T-helper 2 cell treated with Interferon-gamma antibody and Interleukin-4, amounts not matched to agents 5 μg/mL and 100 μg/mL, for 36 hours (primary cell): ENCODE measurements at regions not wholly inside any gene's neighbourhood (a gene's known extent, or its start where the extent isn't known, plus 50 kb on each side); places are given as distances from the start of the nearest gene placed in this dataset.
"Not testable (repeated sequence)": the region's sequence is repeated elsewhere in the genome, so short reads cannot be mapped to it uniquely, and the experiment has no call there.

Experiments
- DNase-seq: peaks from one replicate; pipeline ENCODE4 v3.0.0; 2021; ENCODE audit warnings: low spot score
- H3K27ac Mint-ChIP-seq: one replicate; pipeline ENCODE4 v1.8.0; 2021; ENCODE audit warnings: mild to moderate bottlenecking, mixed read lengths
- H3K27me3 Mint-ChIP-seq: one replicate; pipeline ENCODE4 v1.8.0; 2021; ENCODE audit warnings: low read depth, mixed read lengths
- H3K36me3 Mint-ChIP-seq: one replicate; pipeline ENCODE4 v1.8.0; 2021; ENCODE audit warnings: low read depth, mixed read lengths
- H3K4me1 Mint-ChIP-seq: one replicate; pipeline ENCODE4 v1.8.0; 2021; ENCODE audit warnings: low read depth, mixed read lengths
- H3K4me3 Mint-ChIP-seq: one replicate; pipeline ENCODE4 v1.8.0; 2022; ENCODE audit warnings: mild to moderate bottlenecking, moderate library complexity, mixed read lengths
- H3K9me3 Mint-ChIP-seq: one replicate; pipeline ENCODE4 v1.8.0; 2021; ENCODE audit warnings: mixed read lengths

DNA sequence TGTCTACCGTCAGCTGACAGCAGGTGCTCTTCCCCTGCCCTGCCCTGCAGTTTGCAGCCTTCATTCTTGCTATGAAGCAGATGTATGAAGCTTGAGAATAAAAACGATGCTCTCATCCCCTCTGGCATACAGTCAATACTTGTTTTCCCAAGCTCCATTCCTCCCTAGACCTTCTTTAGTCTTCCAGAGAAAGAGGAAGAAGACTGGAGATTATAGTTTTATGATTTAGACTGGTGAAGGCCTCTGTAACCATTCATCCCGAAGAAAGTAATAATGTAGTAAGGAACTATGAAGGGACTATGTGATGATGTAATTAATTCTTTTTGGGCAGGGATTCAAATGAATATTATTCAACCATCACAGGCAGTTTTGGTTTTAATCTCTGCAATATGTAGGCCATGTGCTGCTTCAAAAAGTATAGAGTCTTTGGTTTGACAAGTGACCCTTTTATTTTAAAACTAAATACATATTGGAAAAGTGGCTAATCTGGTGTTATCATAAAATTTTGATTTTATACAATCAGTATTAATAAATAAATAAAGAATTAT, 242.4 kb upstream of the KIAA1217 start:
- H3K4me3 Mint-ChIP-seq, result no peak overlapping the region
- H3K27ac Mint-ChIP-seq, result no peak overlapping the region
- no peaks in the 10 kb centered on the region for H3K36me3 Mint-ChIP-seq
- H3K4me1 Mint-ChIP-seq, result no peaks in the 10 kb centered on the region
- no peaks in the 10 kb centered on the region for H3K27me3 Mint-ChIP-seq
- no peak for DNase-seq
- H3K9me3 Mint-ChIP-seq, result peaks cover 5% of the 10 kb centered on the region

DNA sequence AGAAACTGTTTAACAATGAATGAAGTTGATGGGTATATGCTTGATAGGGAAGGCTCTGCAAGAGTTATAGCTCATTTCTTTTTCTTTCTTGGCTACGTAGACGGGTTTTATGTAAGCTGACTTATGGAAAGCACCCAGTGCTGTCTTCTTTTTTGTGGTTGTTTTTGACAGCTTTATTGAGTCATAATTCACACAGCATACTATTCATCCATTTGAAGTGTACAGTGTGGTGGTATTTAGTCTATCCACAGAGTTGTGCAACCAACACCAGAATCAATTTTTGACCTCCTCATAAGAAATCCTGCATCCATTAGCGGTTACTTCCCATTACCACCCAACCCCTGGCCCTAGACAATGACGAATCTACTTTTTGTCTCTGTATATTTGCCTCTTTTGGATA, 240.6 kb upstream of the KIAA1217 start:
- Mint-ChIP-seq H3K27me3 (no peaks in the 10 kb centered on the region), H3K4me3 (no peak overlapping the region), H3K4me1 (no peaks in the 10 kb centered on the region), H3K36me3 (no peaks in the 10 kb centered on the region), H3K9me3 (peaks cover 5% of the 10 kb centered on the region), H3K27ac (no peak overlapping the region)
- no peak for DNase-seq

DNA sequence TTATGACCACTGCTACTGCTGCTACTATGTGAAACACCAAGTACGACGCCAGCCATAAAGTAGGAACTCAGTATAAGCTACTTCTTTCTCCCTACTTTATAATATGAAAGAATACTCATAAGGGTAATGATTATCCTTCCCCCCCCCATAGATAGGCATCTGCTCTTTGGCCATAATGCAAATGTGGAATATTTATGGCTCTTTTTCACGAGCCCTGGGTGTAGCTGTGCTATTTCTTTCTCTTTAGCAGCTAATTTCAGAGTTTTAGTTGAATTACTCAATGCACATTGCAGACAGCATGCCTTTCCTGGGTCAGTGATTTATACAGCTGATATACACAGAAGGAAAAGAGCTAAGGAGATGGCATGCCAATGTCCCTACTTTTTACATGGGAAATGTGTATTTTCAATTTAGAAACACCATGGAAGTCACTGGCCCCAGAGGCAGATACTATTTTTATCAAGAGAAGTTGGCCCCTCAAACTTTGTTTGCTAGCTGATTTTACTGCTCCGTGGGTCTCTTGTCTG, 234.1 kb upstream of the KIAA1217 start:
- H3K27me3 Mint-ChIP-seq, result no peaks in the 10 kb centered on the region
- no peak overlapping the region for H3K27ac Mint-ChIP-seq
- DNase-seq, result no peak
- peaks cover 5% of the 10 kb centered on the region for H3K9me3 Mint-ChIP-seq
- H3K36me3 Mint-ChIP-seq, result no peaks in the 10 kb centered on the region
- no peaks in the 10 kb centered on the region for H3K4me1 Mint-ChIP-seq
- no peak overlapping the region for H3K4me3 Mint-ChIP-seq

GRCh38 chr10:23975431-23975830, 233.5 kb upstream of the KIAA1217 start:
- no peak for DNase-seq
- H3K9me3 Mint-ChIP-seq, result peaks cover 5% of the 10 kb centered on the region
- no peak overlapping the region for H3K27ac Mint-ChIP-seq
- no peaks in the 10 kb centered on the region for H3K4me1 Mint-ChIP-seq
- no peaks in the 10 kb centered on the region for H3K27me3 Mint-ChIP-seq
- no peaks in the 10 kb centered on the region for H3K36me3 Mint-ChIP-seq
- no peak overlapping the region for H3K4me3 Mint-ChIP-seq

DNA sequence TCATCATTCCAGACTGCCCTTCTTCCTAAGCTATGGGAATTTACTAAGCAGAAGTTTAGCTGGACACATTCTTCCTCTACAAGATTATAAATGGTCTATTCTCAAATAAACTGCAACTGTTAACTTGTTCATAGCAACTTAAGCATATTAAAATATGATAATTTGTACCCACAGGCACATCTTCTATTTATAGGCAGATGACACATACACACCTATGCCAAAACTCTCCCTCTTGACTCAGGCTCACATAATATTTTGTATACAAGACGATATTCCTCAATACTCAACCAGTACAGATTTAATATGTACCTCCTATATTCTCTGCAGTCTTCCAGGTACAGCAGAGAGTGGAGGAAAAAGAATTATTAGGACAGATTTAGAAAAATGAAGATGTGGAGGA, 232.7 kb upstream of the KIAA1217 start:
- no peak for DNase-seq
- H3K4me1 Mint-ChIP-seq, result no peaks in the 10 kb centered on the region
- no peaks in the 10 kb centered on the region for H3K27me3 Mint-ChIP-seq
- H3K36me3 Mint-ChIP-seq, result no peaks in the 10 kb centered on the region
- H3K4me3 Mint-ChIP-seq, result no peak overlapping the region
- H3K9me3 Mint-ChIP-seq, result peaks cover 1% of the 10 kb centered on the region
- no peak overlapping the region for H3K27ac Mint-ChIP-seq

DNA sequence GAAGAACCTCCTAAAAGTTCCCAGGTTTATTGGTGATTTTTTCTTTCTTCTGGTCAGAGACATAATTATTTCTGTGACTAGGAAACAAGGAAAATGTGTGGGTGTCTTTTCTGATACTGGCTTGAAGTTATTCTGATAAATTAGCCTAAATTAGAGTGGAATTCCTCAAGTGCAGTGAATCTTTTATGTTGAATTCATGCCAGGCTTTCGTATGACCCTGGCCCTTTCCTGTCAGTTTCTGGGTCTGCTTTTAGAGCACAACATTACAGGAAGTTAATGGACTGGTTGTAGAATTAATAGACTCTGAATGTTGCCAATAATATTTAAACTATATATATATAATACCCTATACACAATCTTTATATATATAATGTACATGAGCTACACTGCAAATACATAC, 230.6 kb upstream of the KIAA1217 start:
- H3K27me3 Mint-ChIP-seq, result no peaks in the 10 kb centered on the region
- H3K4me3 Mint-ChIP-seq, result no peak overlapping the region
- DNase-seq, result no peak
- no peak overlapping the region for H3K27ac Mint-ChIP-seq
- H3K4me1 Mint-ChIP-seq, result no peaks in the 10 kb centered on the region
- no peaks in the 10 kb centered on the region for H3K36me3 Mint-ChIP-seq
- peaks cover 3% of the 10 kb centered on the region for H3K9me3 Mint-ChIP-seq

DNA sequence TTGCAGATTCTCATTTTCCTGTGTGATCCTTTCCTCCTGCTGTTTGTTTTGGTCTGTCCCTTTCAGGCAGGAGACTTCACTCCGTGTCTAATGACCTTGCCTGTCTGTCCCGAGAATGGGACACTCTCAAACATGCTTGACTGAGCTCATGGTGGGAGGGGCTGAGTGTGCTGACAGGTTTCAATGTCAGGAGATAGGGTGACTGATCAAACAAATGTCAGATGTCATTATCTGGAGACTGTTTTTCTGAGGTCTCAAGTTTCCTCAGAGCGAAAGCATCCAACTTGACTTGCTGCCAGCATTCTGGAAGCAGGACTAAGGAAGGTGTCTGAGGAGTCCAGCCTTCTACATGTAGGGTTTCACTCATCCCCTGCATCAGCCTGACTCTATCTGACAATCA, 228.8 kb upstream of the KIAA1217 start:
- Mint-ChIP-seq H3K4me3 (no peak overlapping the region), H3K27me3 (no peaks in the 10 kb centered on the region), H3K27ac (no peak overlapping the region), H3K9me3 (peaks cover 4% of the 10 kb centered on the region), H3K4me1 (no peaks in the 10 kb centered on the region), H3K36me3 (no peaks in the 10 kb centered on the region)
- DNase-seq, result no peak

DNA sequence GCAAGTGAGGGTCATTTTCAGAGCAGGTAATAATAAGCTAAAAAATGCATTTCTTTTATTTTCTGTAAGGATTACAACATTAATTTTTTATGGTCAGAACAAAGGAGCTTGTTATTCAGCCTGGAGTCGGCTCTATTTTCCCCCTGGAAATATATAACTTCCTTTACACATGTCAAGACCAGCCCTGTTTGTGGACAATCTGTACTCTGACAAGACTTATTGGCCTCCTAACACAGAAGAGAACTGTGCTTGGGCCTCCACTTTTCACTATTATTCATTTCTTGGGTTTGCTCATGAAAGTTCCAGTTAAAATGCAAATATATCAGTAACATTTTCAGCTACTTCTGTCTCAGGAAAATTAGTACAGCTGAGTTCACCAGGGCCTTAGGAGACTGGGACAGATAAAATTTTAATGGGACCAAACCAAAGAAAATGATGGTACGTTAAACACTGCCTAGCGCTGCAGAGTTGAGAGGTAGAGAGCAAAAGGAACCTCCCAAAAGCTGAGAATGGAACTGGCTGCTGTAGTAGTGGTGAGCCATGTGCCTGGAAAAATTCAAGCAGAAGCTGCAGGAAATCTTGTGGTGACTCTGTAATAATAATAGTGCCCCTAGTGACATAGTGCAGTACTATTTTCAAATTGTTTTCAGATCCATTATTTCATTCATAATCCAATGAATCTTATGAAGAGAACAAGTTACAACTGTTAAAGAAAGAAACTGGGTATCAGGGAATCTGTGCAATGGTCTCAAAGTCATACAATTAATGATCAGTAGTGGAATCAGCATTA, 227.2 kb upstream of the KIAA1217 start:
- H3K9me3 Mint-ChIP-seq, result peaks cover 7% of the 10 kb centered on the region
- no peak overlapping the region for H3K27ac Mint-ChIP-seq
- DNase-seq, result no peak

GRCh38 chr10:23984405-23984804, 224.5 kb upstream of the KIAA1217 start:
- H3K27ac Mint-ChIP-seq, H3K4me1 Mint-ChIP-seq, DNase-seq, H3K27me3 Mint-ChIP-seq, H3K4me3 Mint-ChIP-seq, H3K36me3 Mint-ChIP-seq, H3K9me3 Mint-ChIP-seq: not testable (repeated sequence)

More for the DNA sequence above, 227.2 kb upstream of the KIAA1217 start:
- no peak overlapping the region for H3K4me3 Mint-ChIP-seq
- no peaks in the 10 kb centered on the region for H3K4me1 Mint-ChIP-seq
- no peaks in the 10 kb centered on the region for H3K27me3 Mint-ChIP-seq
- H3K36me3 Mint-ChIP-seq, result no peaks in the 10 kb centered on the region

GRCh38 chr10:23988006-23988405, 220.9 kb upstream of the KIAA1217 start:
- H3K27me3 Mint-ChIP-seq, result no peaks in the 10 kb centered on the region
- DNase-seq, result no peak

DNA sequence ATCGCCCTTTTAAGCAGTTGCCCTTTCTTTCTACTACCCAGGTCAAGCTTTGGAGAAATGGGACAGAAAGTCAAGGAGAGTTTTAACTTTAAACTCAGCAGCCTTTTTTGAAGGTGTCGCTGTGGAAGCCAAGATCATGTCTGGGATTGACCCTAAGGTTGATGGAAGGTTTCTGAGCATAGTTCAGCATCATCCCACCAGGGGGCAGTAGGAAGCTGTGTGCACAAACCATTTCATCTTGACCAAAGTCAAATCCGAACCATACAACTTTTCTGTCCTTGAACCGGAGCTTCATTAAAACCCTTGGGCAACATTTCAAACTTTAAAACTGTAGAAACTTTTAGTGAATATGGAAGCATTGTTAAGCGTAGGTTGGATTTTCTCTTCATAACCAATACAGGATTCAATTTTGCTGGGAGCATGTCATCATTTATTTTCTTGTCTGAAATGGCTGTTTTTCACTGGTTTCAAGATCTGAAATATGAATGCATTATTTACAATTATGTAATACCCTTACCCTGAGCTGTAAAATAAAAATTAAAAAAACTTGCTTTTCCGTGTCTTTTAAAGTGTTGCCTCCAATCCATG, 214.4 kb upstream of the KIAA1217 start:
- Mint-ChIP-seq H3K4me3 (no peak overlapping the region), H3K27ac (no peak overlapping the region), H3K9me3 (no peaks in the 10 kb centered on the region), H3K27me3 (no peaks in the 10 kb centered on the region), H3K4me1 (no peaks in the 10 kb centered on the region), H3K36me3 (no peaks in the 10 kb centered on the region)
- DNase-seq, result no peak

More at GRCh38 chr10:23988006-23988405, 220.9 kb upstream of the KIAA1217 start:
- peaks cover 4% of the 10 kb centered on the region for H3K9me3 Mint-ChIP-seq
- H3K4me1 Mint-ChIP-seq, result no peaks in the 10 kb centered on the region
- no peak overlapping the region for H3K4me3 Mint-ChIP-seq
- no peaks in the 10 kb centered on the region for H3K36me3 Mint-ChIP-seq
- no peak overlapping the region for H3K27ac Mint-ChIP-seq

DNA sequence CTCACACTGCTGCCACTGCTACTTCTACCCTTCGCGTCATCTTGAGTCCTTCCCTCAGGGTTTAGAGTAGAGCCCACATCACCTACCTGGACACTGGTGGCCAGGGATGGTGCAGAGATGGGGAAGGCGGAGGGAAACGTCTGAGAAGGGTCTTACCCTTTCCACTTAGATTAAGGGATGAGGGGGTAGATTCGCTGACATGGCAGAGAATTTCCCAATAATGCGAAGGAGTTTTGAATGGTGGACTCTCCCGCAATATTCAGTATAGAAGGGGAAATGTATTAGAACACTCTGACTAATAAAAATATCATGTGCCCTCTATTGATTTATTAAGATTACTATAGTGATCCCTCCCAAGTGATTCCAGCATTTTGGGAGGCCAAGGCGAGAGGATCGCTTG, 209.5 kb upstream of the KIAA1217 start:
- H3K27me3 Mint-ChIP-seq, result no peaks in the 10 kb centered on the region
- no peaks in the 10 kb centered on the region for H3K4me1 Mint-ChIP-seq
- H3K9me3 Mint-ChIP-seq, result no peaks in the 10 kb centered on the region
- DNase-seq, result no peak
- H3K36me3 Mint-ChIP-seq, result no peaks in the 10 kb centered on the region
- H3K27ac Mint-ChIP-seq, result no peak overlapping the region
- no peak overlapping the region for H3K4me3 Mint-ChIP-seq

DNA sequence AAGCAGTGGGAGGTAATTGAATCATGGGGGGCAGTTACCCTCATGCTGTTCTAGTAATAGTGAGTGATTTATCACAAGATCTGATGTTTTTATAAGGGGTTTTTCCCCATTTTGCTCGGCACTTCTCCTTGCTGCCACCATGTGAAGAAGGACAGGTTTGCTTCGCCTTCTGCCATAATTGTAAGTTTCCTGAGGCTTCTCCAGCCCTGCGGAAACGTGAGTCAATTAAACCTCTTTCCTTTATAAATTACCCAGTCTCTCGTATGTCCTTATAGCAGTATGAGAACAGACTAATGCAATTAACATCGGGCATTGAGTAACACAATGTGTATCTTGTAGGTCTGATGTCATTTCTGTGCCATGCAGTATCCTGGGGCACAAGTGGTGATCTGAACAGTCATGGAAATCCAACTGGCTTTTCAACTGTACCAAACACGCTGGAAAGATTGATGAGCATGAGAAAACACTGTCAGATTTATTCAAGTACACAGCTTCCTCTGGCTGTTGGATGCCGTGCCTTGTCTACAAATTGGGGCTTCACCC, 208.6 kb upstream of the KIAA1217 start:
- no peaks in the 10 kb centered on the region for H3K9me3 Mint-ChIP-seq
- H3K4me3 Mint-ChIP-seq, result no peak overlapping the region
- H3K4me1 Mint-ChIP-seq, result no peaks in the 10 kb centered on the region
- H3K27ac Mint-ChIP-seq, result no peak overlapping the region
- no peaks in the 10 kb centered on the region for H3K27me3 Mint-ChIP-seq
- DNase-seq, result no peak
- no peaks in the 10 kb centered on the region for H3K36me3 Mint-ChIP-seq

GRCh38 chr10:24006741-24007140, 202.2 kb upstream of the KIAA1217 start:
- no peak overlapping the region for H3K4me3 Mint-ChIP-seq
- no peak overlapping the region for H3K27ac Mint-ChIP-seq
- DNase-seq, result no peak
- H3K4me1 Mint-ChIP-seq, result no peaks in the 10 kb centered on the region
- no peaks in the 10 kb centered on the region for H3K9me3 Mint-ChIP-seq
- no peaks in the 10 kb centered on the region for H3K36me3 Mint-ChIP-seq
- H3K27me3 Mint-ChIP-seq, result no peaks in the 10 kb centered on the region
